Osteocyte (in vitro differentiated cells): ENCODE measurements at regions not wholly inside any gene's neighbourhood (a gene's known extent, or its start where the extent isn't known, plus 50 kb on each side); places are given as distances from the start of the nearest gene placed in this dataset.

Experiments used
- DNase-seq: peaks from one replicate; pipeline ENCODE4 v3.0.0; 2021; ENCODE audit warnings: mixed read lengths; ENCODE audit not compliant: unreplicated experiment; ENCODE audit errors: extremely low spot score
- H3K27ac Mint-ChIP-seq: one replicate; pipeline ENCODE4 v1.8.0; 2021; ENCODE audit warnings: mild to moderate bottlenecking, mixed read lengths; ENCODE audit not compliant: unreplicated experiment
- H3K27me3 Mint-ChIP-seq: one replicate; pipeline ENCODE4 v1.8.0; 2021; ENCODE audit warnings: mixed read lengths; ENCODE audit not compliant: unreplicated experiment
- H3K36me3 Mint-ChIP-seq: one replicate; pipeline ENCODE4 v1.8.0; 2021; ENCODE audit warnings: mixed read lengths; ENCODE audit not compliant: unreplicated experiment
- H3K4me1 Mint-ChIP-seq: one replicate; pipeline ENCODE4 v1.8.0; 2021; ENCODE audit warnings: mixed read lengths; ENCODE audit not compliant: unreplicated experiment
- H3K4me3 Mint-ChIP-seq: one replicate; pipeline ENCODE4 v1.8.0; 2021; ENCODE audit warnings: mild to moderate bottlenecking, moderate library complexity, mixed read lengths; ENCODE audit not compliant: unreplicated experiment
- H3K9me3 Mint-ChIP-seq: one replicate; pipeline ENCODE4 v1.8.0; 2021; ENCODE audit warnings: mixed read lengths; ENCODE audit not compliant: unreplicated experiment
- CTCF ChIP-seq: fragments of 200-600 bp; sonication (generic); IDR thresholded peaks from 2 replicates; pipeline ENCODE4 v1.5.0; 2021; ENCODE audit warnings: antibody characterized with exemption, mild to moderate bottlenecking, moderate library complexity

- H3K27me3 Mint-ChIP-seq = peaks cover 17% of the 10 kb centered on the region
- no peak overlapping the region for H3K4me3 Mint-ChIP-seq
- no peaks in the 10 kb centered on the region for H3K9me3 Mint-ChIP-seq
- no peak for DNase-seq
- no peak overlapping the region for H3K27ac Mint-ChIP-seq
- TF ChIP-seq CTCF = no peak
- H3K36me3 Mint-ChIP-seq = no peaks in the 10 kb centered on the region
- H3K4me1 Mint-ChIP-seq = peaks cover 3% of the 10 kb centered on the region
Observed at GRCh38 chr21:43274022-43274945, 105.5 kb downstream of the CRYAA start.

- Mint-ChIP-seq H3K27me3 (peaks cover 17% of the 10 kb centered on the region), H3K27ac (no peak overlapping the region), H3K36me3 (no peaks in the 10 kb centered on the region), H3K4me1 (peaks cover 3% of the 10 kb centered on the region), H3K4me3 (no peak overlapping the region), H3K9me3 (no peaks in the 10 kb centered on the region)
- DNase-seq = no peak
- no peak for TF ChIP-seq CTCF
Observed at GRCh38 chr21:43273708-43274021, 104.9 kb downstream of the CRYAA start.

GRCh38 chr21:43273016-43273707 is 104.4 kb downstream of the CRYAA start:
- H3K4me3 Mint-ChIP-seq = no peak overlapping the region
- no peak overlapping the region for H3K27ac Mint-ChIP-seq
- DNase-seq = no peak
- no peaks in the 10 kb centered on the region for H3K36me3 Mint-ChIP-seq
- no peak for TF ChIP-seq CTCF
- peaks cover 3% of the 10 kb centered on the region for H3K4me1 Mint-ChIP-seq
- H3K27me3 Mint-ChIP-seq = peaks cover 16% of the 10 kb centered on the region
- H3K9me3 Mint-ChIP-seq = no peaks in the 10 kb centered on the region

GRCh38 chr21:43272591-43272990 is 103.8 kb downstream of the CRYAA start:
- Mint-ChIP-seq H3K36me3 (no peaks in the 10 kb centered on the region), H3K9me3 (no peaks in the 10 kb centered on the region), H3K27me3 (peaks cover 11% of the 10 kb centered on the region), H3K4me3 (no peak overlapping the region), H3K4me1 (peaks cover 3% of the 10 kb centered on the region), H3K27ac (no peak overlapping the region)
- DNase-seq = no peak
- no peak for TF ChIP-seq CTCF

GRCh38 chr21:43271452-43272020 is 102.7 kb downstream of the CRYAA start:
- no peak for TF ChIP-seq CTCF
- H3K9me3 Mint-ChIP-seq = no peaks in the 10 kb centered on the region
- H3K27ac Mint-ChIP-seq = no peak overlapping the region
- no peak overlapping the region for H3K4me3 Mint-ChIP-seq
- H3K27me3 Mint-ChIP-seq = peaks cover 7% of the 10 kb centered on the region
- H3K36me3 Mint-ChIP-seq = no peaks in the 10 kb centered on the region
- peaks cover 4% of the 10 kb centered on the region for H3K4me1 Mint-ChIP-seq
- no peak for DNase-seq
